Fibroblast of mammary gland (primary cell): ENCODE measurements at regions not wholly inside any gene's neighbourhood (a gene's known extent, or its start where the extent isn't known, plus 50 kb on each side); places are given as distances from the start of the nearest gene placed in this dataset.

Experiments
- DNase-seq: peaks from one replicate; pipeline ENCODE4 v3.0.0-alpha.2; 2010; ENCODE audit warnings: low read depth
- H3K4me3 ChIP-seq: 2 replicates; pipeline ENCODE4 v1.5.1; 2011; ENCODE audit warnings: low read depth, mild to moderate bottlenecking, low read length, moderate library complexity; ENCODE audit not compliant: control insufficient read depth
- TF ChIP-seq, protein P1 (sequence below): conservative IDR thresholded peaks from 2 replicates; pipeline ENCODE4 v1.5.1; 2011; ENCODE audit warnings: low read depth, low read length, inconsistent platforms; ENCODE audit not compliant: control insufficient read depth, insufficient read depth

DNA sequence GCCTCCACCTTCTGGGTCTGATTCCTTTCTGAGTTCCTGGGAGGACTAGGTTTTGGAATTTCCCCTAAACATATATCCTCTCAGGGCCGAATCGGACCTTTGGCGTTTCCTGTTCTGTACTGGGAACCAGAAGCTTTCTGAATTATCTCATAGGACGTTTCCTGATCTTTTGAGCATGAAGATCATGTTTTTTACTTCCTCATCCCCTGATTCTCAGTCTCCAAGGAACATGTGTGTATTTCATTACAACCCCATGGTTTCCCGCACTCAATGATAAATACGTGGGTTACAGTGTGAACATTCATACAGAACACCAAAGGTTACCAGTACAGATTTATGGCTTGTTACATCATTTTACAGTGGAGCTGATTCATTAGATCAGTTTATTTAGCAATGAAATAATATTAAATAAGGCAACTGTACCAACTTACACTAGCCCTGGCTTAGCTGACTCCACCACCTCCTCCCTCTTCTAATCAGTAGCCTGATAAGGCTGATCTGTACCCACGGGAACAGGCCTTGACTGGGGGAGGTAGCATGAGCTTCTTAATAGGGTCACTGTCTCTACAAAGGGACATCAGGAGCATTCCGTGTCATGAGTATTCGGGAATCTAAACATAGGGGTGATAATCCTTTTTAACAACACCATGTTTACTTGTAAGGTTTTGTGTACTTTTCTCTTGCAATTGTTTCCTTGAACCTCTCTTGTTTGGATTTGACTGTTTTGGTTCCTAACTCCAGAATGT lies 57.8 kb upstream of the ERRFI1 start:
- TF ChIP-seq, protein P1, sequence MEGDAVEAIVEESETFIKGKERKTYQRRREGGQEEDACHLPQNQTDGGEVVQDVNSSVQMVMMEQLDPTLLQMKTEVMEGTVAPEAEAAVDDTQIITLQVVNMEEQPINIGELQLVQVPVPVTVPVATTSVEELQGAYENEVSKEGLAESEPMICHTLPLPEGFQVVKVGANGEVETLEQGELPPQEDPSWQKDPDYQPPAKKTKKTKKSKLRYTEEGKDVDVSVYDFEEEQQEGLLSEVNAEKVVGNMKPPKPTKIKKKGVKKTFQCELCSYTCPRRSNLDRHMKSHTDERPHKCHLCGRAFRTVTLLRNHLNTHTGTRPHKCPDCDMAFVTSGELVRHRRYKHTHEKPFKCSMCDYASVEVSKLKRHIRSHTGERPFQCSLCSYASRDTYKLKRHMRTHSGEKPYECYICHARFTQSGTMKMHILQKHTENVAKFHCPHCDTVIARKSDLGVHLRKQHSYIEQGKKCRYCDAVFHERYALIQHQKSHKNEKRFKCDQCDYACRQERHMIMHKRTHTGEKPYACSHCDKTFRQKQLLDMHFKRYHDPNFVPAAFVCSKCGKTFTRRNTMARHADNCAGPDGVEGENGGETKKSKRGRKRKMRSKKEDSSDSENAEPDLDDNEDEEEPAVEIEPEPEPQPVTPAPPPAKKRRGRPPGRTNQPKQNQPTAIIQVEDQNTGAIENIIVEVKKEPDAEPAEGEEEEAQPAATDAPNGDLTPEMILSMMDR = no peak
- no peak overlapping the region for H3K4me3 ChIP-seq
- peak; percentile 95 for DNase-seq

DNA sequence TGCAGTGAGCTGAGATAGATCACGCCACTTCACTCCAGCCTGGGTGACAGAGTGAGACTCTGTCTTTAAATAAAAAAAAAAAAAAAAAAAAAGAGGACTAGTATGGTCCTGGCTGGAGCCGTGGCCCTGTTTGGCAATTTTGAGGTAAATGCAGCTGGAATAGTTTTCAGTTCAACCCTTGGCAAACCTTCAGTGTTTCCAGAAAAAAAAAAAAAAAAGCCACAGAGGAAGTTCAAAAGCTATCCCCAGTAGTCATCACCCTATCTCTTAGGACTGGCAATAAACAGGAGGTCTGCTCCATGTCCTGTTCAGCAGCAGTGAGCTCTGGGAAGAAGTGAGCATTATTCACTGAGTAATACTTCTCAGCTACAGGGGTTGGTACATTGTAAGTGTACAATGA lies 56.8 kb upstream of the ERRFI1 start:
- TF ChIP-seq, protein P1 = no peak
- H3K4me3 ChIP-seq = no peak overlapping the region
- DNase-seq = peak; percentile 96

DNA sequence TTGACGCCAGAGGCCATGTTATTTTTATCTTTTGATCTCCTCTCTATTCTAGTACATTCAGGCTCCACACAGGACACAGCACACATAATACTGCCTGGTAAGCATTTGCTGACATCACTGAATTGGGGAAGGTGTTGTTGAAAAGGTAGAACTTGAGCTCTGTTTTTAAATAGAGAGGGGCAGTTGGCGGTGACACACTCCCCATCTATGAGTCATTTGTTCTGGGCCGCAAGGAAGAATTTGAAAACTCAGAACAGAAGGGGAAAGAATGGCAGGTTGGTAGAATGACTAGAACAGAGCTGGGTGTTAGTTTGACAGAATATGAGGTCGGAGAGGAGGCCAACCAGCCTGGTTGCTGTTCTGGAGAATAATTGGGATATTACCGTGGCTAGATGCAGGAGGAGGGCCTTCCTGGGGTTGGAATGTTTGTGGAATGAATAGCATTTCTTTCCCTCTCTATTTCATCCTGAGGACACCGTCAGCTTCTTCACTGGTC lies 52.1 kb upstream of the ERRFI1 start:
- DNase-seq = peak; percentile 94
- no peak overlapping the region for H3K4me3 ChIP-seq
- TF ChIP-seq, protein P1 = no peak

DNA sequence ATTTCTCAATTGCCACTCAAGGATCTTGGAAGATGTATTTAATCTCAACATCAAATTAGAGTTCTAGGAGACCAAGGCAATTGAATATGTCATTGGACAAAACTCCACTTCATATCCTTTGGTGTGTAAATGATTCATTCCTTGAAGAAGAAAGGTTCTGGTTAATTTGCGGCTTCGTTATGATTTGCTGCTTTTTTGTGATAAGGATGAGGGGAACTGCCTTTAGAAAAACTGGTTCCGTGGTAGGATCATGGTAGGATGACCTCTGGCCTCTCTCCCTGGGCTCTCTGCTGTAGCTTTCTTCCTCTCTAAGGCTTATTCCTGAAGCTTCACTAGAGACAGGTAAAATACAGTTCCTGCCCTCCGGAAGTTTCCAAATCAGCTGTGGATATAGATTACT lies 51.5 kb upstream of the ERRFI1 start:
- DNase-seq = no peak
- TF ChIP-seq, protein P1 = no peak
- no peak overlapping the region for H3K4me3 ChIP-seq

DNA sequence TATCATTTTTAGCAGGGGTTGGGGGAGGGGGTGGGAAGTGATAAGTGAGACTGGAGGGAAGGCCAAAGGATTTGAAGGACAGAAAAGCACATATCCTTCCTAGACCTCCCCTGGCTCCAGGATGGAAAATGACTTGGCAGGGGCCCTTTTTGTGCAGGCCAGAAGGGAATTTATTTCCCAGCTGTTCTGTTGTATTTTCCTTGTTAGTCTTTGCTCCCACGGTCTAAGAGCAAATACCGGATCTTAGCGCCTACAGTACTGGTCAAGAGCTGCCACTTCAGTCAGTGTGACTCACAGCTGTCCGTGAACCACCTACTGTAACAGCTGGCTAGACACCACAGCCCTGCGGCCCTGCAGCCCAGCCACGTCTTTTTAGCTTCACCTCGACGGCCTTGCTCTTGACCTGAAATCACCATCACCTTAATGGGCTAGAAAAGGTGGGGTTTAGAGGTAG lies 51.0 kb upstream of the ERRFI1 start:
- DNase-seq = peak; percentile 99
- TF ChIP-seq, protein P1 = no peak

DNA sequence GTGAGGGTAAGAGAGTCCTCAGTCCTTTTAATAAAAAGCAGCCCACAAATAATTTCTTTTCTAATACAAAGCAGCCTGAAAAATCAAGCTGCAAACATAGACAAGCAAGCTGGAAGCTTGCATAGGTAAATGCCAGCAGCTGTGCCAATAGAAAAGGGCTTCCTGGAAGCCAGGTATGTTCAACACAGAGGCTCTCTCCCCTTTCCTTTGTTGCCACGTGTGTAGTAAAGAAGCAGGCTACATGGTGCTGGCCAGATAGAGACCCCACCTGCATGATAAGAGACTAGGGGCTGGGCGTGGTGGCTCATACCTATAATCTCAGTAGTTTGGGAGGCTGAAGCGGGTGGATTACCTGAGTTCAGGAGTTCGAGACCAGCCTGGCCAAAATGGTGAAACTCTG lies 50.1 kb upstream of the ERRFI1 start:
- no peak for DNase-seq
- no peak overlapping the region for H3K4me3 ChIP-seq
- TF ChIP-seq, protein P1 = no peak

More for the DNA sequence above, 51.0 kb upstream of the ERRFI1 start:
- H3K4me3 ChIP-seq = no peak overlapping the region
